Dermis blood vessel endothelial cell (primary cell): ENCODE measurements at regions not wholly inside any gene's neighbourhood (a gene's known extent, or its start where the extent isn't known, plus 50 kb on each side); places are given as distances from the start of the nearest gene placed in this dataset.
A peak's percentile ranks its signal among the peaks of the same experiment; 100 is the strongest.

Source experiments
- DNase-seq: peaks from one replicate; pipeline ENCODE4 v3.0.0; 2010

GRCh38 chr15:60214201-60214600 is 183.6 kb downstream of the ANXA2 start:
- DNase-seq: no peak

- no peak for DNase-seq
Measured at GRCh38 chr15:60215225-60215963, 182.4 kb downstream of the ANXA2 start.

- DNase-seq: no peak
Measured at GRCh38 chr15:60217161-60217560, 180.6 kb downstream of the ANXA2 start.

GRCh38 chr15:60218256-60218655 is 179.5 kb downstream of the ANXA2 start:
- DNase-seq: no peak

- DNase-seq: no peak
Measured at GRCh38 chr15:60219866-60220265, 177.9 kb downstream of the ANXA2 start.

- no peak for DNase-seq
Measured at GRCh38 chr15:60221356-60221755, 176.4 kb downstream of the ANXA2 start.

GRCh38 chr15:60222404-60222803 is 175.4 kb downstream of the ANXA2 start:
- DNase-seq: no peak

- DNase-seq: no peak
Measured at GRCh38 chr15:60223176-60223575, 174.6 kb downstream of the ANXA2 start.

GRCh38 chr15:60226924-60227323 is 170.9 kb downstream of the ANXA2 start:
- DNase-seq: no peak

GRCh38 chr15:60228101-60228500 is 169.7 kb downstream of the ANXA2 start:
- no peak for DNase-seq

GRCh38 chr15:60228619-60229018 is 169.2 kb downstream of the ANXA2 start:
- DNase-seq: no peak

- no peak for DNase-seq
Measured at GRCh38 chr15:60235951-60236710, 161.7 kb downstream of the ANXA2 start.

GRCh38 chr15:60237446-60237845 is 160.3 kb downstream of the ANXA2 start:
- no peak for DNase-seq

- no peak for DNase-seq
Measured at GRCh38 chr15:60243769-60244168, 154.0 kb downstream of the ANXA2 start.

- DNase-seq: no peak
Measured at GRCh38 chr15:60244813-60245212, 153.0 kb downstream of the ANXA2 start.

- no peak for DNase-seq
Measured at GRCh38 chr15:60250316-60250715, 147.5 kb downstream of the ANXA2 start.

GRCh38 chr15:60251300-60252070 is 146.3 kb downstream of the ANXA2 start:
- no peak for DNase-seq

- no peak for DNase-seq
Measured at GRCh38 chr15:60254416-60254815, 143.4 kb downstream of the ANXA2 start.

- peak; percentile 49 for DNase-seq
Measured at GRCh38 chr15:60255390-60255789, 142.4 kb downstream of the ANXA2 start.

GRCh38 chr15:60257591-60258159 is 140.1 kb downstream of the ANXA2 start:
- DNase-seq: no peak

- no peak for DNase-seq
Measured at GRCh38 chr15:60259469-60259868, 138.3 kb downstream of the ANXA2 start.

- DNase-seq: no peak
Measured at GRCh38 chr15:60264088-60264487, 133.7 kb downstream of the ANXA2 start.

- DNase-seq: no peak
Measured at GRCh38 chr15:60264566-60264965, 133.2 kb downstream of the ANXA2 start.
